GM12875 (cell line): ENCODE measurements at regions not wholly inside any gene's neighbourhood (a gene's known extent, or its start where the extent isn't known, plus 50 kb on each side); places are given as distances from the start of the nearest gene placed in this dataset.

ENCODE experiments used
- H3K4me3 ChIP-seq: one replicate; pipeline ENCODE4 v1.5.1; 2011; ENCODE audit warnings: low read depth, low read length, control low read depth
- CTCF ChIP-seq: IDR thresholded peaks from 2 replicates; pipeline ENCODE4 v1.5.1; 2011; ENCODE audit warnings: low read depth, mild to moderate bottlenecking, control low read depth, inconsistent platforms, low read length, moderate library complexity, borderline replicate concordance; ENCODE audit not compliant: insufficient read depth

DNA sequence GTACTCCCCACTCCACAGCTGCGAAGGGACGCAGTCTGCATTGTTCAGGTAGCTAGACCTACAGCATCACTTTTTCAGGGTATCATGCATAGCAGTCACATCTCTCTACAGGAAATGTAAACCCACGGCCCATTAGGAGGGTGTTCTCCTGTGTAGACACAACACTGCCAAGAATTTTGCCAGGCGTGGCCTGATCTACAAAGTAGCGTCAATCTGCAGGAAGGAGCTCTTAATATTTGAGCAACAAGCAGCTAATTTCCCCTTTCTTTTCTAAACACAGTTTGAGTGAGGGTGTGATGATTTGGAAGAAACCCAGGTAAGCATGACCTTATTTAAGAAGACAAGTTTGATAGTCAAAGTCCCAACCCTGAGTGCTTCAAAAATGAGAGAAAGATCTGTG lies 419.0 kb downstream of the GADD45G start:
- H3K4me3 ChIP-seq: no peak overlapping the region
- TF ChIP-seq CTCF: no peak

GRCh38 chr9:90024409-90024808 lies 419.6 kb downstream of the GADD45G start:
- H3K4me3 ChIP-seq: no peak overlapping the region
- no peak for TF ChIP-seq CTCF

DNA sequence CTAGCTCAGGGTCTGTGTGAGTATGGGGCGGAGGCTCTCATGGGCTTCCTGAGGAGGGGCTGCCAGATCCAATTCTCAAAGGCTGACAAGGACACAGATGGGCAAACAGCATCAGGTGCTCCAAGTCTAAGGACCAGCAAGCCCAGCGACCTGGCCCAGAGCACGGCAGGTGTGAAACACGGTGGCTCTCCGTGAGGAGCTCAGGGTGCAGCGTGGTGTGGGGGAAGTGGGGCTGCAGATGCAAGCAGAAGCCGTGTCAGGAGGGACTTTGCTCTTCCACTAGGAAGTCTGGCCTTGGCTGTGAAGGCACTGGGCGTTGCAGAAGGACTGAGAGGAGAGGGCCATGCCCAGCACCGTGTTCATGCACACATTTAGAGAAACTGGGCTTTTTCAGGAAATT lies 420.0 kb downstream of the GADD45G start:
- no peak for TF ChIP-seq CTCF
- no peak overlapping the region for H3K4me3 ChIP-seq

DNA sequence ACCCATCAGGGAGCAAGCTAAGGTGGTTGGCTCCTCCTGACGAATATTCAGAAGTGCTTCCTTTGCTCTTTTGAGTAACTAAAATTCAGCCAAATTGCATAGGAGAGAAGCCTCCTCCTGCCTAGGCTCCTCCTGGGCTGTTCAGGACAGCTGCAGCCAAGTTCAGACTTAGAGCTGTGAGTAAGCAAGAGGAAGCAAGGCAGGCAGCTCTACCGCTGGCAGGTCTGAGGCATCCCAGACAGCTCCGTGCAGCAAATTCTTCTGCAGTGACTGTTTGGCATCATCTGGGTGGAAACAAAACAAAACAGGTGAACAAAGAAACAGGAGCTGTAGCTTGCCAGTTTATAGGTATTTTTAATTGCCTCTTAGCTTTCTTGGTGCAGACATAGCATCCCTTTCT lies 421.0 kb downstream of the GADD45G start:
- H3K4me3 ChIP-seq: no peak overlapping the region
- no peak for TF ChIP-seq CTCF

GRCh38 chr9:90027296-90027790 lies 422.5 kb downstream of the GADD45G start:
- H3K4me3 ChIP-seq: no peak overlapping the region
- no peak for TF ChIP-seq CTCF

GRCh38 chr9:90029386-90029785 lies 424.6 kb downstream of the GADD45G start:
- no peak for TF ChIP-seq CTCF

GRCh38 chr9:90029996-90030395 lies 425.2 kb downstream of the GADD45G start:
- no peak overlapping the region for H3K4me3 ChIP-seq
- TF ChIP-seq CTCF: no peak

More at GRCh38 chr9:90029386-90029785, 424.6 kb downstream of the GADD45G start:
- H3K4me3 ChIP-seq: no peak overlapping the region
